MV-4-11 (cell line): ENCODE measurements at regions not wholly inside any gene's neighbourhood (a gene's known extent, or its start where the extent isn't known, plus 50 kb on each side); places are given as distances from the start of the nearest gene placed in this dataset.
"Not testable (repeated sequence)": the region's sequence is repeated elsewhere in the genome, so short reads cannot be mapped to it uniquely, and the experiment has no call there.

ENCODE experiments used
- DNase-seq: peaks from one replicate; lab custom pipeline; 2025; lab: John Stamatoyannopoulos, UW

DNA sequence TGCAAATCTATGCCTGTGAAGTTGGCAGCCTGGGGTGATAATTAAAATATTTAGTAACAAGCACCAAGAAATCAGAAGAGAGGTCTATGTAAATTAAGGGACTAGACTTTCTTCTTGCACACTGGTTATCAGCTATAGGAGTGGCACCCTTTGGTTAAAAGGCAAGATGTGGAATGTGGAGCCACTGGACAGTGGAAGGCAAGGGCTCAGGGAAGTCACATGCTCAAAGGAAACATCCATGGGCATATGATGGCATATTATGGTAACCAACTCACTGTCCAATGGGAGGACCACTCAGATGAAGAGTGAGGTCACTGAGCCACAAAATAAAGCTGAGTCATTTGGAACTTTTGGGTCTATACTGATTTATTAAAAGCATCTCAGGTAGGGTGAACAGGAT lies 165.6 kb upstream of the PRICKLE2 start:
- no peak for DNase-seq

DNA sequence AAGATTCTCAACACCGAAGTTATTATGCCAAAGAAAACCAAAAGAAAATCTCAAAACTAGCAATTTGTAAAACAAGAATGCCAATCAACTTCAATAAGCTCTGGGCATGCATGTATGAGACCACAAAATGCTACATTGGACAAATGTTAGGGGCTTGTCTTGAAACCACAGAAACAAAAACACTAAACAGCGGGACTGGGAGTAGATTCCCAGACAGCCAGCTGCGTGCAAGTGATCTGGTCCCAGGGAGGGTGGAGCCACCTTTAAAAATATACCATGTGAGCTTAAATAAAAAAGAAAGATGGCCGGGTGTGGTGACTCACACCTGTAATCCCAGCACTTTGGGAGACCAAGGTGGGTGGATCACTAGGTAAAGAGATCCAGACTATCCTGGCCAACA lies 163.6 kb upstream of the PRICKLE2 start:
- DNase-seq = no peak

DNA sequence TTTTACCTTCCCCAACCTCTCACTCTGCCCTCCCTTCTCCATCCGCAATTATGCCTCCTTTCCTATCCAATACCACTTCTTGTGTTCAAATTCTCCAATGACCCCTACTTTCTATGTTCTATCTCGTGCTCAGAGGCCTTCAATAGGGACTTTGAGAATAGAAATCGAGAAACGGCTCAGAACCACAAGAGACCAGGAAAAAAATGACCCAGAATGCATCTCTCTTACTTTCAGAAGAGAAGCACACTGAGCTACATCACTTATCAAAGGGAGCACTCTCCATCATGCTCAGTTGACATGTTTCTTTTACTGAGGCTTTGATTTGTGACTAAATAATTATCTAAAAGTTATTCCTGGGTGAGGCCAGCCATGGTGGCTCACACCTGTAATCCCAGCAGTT lies 162.4 kb upstream of the PRICKLE2 start:
- DNase-seq = no peak

DNA sequence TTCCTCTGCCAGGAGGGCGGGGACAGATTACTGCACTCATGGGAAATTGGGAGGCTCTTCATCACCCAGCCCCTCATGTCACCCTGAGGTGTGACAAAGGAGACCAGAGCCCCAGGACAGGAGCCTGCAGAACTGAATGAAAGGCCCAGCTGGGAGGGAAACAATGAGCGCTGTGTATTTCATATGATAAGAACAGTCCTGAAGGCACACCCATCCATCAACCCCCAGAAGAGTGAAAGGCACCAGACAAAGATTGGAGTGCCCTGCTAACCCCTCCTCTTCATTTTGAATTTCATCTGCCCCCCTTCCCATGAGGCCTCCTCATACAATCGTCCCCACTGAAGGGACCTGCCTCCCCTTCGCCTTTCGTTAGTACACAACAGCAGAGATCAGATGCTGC lies 160.0 kb upstream of the PRICKLE2 start:
- no peak for DNase-seq

DNA sequence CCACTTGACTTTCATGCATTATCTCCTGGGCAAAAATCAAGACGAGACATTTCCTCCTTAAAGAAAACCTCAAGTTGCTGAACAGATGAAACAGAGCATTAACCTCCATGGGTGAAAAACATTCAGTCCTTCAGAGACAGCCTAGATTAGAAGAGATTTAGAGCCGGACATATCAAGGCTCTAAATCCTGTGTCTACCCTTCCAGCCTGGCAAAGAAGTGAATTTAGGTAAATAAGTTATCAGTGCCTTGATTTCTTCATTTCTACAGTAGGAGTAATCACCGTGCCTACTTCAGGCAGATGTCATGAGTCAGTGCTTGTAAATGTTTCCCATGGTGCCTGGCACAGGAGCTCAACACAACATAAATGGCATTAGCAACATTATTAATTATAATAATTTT lies 159.3 kb upstream of the PRICKLE2 start:
- no peak for DNase-seq

DNA sequence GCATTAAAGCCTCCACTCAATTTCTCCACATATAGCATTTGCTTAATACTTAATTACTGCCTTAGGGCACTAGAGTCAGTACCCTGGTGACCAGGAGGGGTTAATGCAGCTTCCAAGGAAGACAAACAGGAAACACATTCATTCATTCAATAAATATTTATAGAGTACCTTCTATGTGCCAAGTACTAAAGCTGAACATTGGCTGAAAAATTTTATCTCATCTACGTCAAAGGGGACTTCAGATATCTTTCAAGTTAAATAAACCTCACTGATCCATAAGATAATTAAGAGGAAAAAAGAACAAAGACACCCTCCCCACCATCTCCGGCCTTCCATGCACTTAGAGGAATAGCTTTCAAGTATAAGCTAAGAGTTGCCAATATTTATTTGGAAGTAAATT lies 156.9 kb upstream of the PRICKLE2 start:
- no peak for DNase-seq

DNA sequence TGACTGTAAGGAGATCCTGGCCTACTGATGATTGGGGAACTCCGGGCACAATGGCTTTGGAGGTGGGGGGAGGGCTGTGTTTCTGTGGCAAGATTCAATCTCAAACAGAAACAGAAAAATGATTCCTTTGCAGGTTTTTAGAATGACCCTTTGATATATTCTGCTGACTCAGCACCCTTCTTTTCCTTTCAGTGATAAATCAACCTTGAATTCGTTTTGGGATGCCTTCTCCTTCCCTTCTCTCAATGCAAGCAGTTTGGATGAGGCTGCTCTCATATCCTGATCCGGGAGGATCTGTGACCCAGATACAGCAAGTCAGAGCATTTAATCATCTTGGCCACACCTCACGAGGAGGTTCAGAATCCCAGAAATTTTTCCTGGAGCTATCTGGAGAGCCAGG lies 156.1 kb upstream of the PRICKLE2 start:
- DNase-seq = no peak

DNA sequence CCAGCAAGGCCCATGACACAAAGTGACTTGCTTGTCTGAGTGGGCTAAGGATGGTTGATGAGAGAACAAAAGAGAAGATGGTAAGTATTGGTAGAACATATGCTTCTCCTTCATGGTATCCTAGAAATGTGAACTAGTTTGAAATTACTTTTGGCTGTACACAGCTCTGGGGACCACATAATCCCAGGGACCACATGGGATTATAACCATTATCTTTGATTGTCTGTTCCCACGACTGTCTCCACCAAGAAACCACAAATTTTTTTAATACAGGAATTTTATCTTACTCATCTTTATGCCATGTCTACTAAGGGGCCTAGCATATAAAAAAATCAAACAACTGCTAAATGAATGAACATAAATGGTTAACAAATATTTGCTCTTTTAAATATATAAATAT lies 155.3 kb upstream of the PRICKLE2 start:
- no peak for DNase-seq

DNA sequence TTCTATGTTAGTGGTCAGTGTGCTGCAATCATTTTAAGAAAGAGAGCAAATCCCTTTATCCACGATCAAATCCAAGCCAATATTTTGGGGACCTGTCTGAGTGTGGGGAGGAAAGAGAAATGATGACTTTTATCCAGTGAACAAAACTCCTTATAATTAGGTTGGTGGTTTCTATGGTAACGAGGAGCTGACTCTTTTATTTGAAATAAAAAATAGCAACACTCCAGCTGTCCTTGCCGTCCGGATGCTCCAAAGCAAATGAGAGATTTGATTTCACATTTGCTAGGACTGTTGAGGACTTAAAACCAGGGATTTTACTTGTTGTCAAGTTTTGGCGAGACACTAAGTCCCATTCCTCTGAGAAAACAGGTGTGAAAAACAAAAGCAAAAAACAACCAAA lies 154.0 kb upstream of the PRICKLE2 start:
- DNase-seq = no peak

DNA sequence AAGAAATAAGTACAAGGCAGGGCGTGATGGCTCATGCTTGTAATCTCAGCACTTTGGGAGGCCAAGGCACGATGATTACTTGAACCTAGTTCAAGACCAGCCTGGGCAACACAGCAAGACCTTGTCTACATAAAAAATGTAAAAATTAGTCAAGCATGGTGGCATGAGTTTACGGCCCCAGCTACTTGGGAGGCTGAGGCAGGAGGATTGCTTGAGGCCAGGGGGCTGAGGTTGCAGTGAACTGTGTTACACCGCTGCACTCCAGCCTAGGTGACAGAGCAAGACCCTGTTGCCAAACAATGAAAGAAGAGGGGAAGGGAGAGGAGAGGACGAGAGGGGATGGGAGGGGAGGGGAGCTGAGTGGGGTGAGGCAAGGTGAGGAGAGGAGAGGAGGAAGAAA lies 152.7 kb upstream of the PRICKLE2 start:
- DNase-seq = no peak

DNA sequence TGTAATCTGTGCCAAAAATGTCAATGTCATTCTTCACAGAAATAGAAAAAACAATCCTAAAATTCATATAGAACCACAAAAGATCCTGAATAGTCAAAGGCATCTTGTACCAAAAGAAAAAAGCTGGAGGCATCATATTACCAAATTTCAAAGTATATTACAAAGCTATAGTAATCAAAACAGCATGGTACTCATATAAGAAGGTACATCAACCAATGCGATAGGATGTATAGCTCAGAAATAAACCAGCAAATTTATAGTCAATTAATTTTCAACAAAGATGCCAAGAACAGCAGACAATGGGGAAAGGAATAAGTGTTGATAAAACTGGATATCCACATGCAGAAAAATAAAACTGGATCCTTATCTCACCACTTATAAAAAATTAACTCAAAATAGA lies 150.5 kb upstream of the PRICKLE2 start:
- DNase-seq = no peak

DNA sequence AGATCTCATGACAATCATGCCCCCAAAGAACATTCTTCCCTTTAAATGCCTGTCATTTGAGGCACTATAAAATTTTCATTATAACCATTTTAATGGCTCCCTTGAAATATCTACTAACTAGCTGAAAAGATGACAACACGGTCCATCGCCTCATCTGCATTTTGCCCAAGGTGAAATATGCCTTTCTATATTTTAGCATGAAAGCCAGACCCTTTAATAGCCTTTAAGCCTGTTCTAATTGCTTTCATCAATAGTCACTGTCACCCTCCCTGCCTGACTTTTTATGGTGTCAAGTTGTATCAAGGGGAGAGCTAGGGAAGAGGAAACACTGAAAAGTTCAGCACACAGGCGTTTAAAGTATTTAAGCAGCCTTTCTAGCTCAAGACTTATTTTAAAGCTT lies 144.1 kb upstream of the PRICKLE2 start:
- no peak for DNase-seq

DNA sequence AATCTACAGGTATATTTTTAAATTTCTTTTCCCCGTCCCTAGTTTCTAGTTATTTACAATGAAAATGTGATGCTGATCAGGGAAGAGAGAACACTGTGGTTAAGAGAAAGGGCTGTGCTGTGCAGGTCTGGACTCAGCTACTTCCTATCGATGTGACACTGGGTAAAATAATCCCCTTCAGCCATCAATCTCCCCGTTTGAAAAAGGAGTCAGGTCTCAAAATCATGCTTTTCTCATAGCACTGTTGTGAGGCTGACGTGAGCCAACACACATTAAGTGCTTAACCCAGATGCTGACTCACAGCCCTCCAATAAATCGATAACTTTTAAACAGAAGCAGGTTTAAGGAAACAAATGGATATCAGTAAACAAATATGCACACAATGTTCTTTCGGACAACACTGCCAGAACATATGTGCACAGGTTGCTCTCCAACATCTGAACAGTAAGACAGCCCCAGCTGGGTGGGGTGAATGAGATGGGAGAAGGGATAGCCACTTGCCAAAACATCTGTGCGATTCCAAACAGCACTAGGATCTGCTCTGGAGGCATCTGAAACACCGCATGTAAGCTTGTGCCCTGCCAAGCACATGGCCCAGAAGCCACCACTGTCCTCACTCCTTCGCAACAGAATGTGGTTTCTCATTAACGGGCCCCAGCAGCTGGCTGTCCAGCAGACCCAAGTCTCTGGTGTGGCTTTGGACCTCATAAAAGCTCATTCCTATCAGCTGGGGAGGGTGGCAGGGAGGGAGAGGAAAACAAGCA lies 143.2 kb upstream of the PRICKLE2 start:
- DNase-seq = no peak

DNA sequence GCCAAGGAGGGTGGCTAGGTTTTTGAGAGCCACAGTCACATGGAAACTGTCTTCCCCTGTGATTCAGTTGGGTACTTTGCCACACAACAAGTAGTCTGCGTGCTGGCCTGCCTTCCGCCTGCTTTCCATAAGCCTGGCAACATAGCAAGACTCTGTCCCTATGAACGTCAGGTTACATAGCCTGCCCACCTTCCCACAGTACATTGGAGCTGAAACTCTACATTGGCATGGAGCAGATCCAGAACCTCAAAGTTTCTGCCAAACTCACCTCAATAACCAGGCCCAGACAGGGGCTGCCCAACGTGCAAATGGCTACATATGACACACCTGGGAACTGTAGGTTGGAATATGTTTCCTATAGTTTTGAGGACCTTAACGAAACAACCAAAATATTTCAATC lies 140.6 kb upstream of the PRICKLE2 start:
- DNase-seq = no peak

DNA sequence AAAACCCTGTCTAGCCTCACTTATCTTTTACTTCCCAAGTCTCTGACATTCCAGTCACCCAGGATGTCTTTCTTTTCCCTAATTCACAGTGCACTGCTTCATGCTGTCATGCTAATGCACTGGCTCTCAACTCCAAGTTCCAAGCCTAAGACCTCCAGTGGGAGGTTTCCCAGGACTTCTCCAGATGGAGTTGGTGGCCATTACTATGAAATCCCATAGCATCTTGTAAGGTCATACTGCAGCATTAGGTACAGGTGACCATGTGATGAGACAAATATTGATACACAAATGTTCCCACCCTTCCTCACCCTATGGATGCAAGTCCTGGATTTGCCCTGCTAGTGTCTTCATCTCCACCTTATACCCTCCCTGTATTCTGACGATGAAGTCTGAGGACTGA lies 138.6 kb upstream of the PRICKLE2 start:
- DNase-seq = no peak

DNA sequence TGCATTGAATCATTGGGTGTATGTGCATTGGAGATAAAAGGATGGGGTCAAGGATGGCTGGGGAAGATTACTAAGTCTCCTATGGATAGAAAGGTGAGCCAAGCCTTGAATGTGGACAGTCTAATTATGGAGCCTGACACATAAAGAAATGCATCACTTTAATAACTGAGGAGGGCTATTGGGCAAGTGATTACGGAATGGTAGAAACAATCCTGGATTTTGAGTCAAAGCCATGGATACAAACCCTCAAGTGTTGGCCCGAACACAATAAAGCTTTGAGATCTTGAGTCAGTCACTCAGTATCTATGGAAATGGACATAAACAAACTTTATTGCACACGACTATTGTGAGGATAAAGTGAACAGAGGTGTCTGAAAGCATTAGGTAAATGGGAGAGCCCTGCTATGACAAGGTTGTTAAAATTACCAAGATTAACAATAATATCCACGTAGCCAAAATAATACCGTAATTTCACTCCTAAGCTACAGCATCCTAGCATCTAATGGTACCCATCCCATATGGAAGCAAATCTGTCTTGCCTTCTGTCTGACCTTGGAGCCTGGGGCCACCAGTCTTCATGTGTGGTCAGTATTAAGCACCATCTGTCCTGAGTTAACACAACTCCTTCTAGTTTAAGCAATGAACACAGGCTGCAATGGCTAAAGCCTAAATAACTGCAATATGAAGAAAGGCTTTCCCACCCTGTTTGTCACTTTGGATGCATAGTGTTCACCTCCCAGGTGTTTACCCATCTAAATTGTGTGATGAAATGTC lies 136.9 kb upstream of the PRICKLE2 start:
- DNase-seq = no peak

DNA sequence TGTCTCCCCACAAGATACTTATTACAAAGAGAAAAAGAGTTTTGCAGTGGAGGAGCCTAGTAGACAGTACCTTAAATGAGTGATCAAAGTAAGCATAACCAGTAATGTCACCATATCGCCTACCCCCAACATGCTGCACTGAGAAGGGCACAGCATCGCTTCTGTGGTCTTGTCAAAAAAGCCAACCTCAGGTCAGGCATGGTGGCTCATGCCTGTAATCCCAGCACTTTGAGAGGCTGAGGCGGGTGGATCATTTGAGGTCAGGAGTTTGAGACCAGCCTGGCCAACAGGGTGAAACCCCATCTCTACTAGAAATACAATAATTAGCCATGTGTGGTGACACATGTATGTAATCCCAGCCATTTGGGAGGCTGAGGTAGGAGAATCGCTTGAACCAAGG lies 135.8 kb upstream of the PRICKLE2 start:
- DNase-seq = not testable (repeated sequence)

DNA sequence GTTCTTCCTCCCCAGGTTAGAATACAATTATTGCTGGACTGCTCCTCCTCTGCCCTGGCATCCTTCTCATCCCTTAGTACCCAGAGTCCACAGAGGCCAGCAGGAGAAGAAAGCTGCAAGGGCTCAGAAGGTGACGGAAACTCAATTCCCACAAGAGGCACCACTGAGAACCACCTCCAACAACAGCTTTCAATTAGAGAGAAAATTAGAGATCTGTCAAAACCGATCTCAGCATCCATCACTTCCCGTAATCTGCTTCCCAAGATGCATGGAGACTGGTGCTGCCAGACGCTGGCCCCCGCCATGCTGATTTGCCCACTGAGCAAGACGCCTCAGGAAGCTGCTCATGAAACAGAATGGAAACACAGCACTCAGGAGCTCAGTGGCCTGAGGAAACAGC lies 135.0 kb upstream of the PRICKLE2 start:
- no peak for DNase-seq

DNA sequence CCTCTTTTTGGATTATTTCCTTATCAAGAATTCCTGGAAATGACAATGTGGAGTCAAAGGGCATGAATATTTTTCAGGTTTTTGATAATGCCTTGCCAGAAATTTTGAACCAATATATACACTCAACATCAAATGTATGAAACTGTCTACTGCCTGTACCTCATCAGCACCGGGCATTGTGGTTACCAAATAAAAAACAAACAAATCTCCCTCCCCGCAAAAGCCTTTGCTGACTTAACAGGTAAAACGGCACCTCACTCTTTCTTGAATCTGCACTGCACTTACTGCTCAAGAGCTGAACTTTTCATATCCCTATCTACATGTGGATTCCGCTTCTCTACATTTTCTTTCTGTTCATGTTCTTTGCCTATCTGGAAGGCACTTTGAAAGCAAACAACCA lies 134.5 kb upstream of the PRICKLE2 start:
- DNase-seq = no peak

DNA sequence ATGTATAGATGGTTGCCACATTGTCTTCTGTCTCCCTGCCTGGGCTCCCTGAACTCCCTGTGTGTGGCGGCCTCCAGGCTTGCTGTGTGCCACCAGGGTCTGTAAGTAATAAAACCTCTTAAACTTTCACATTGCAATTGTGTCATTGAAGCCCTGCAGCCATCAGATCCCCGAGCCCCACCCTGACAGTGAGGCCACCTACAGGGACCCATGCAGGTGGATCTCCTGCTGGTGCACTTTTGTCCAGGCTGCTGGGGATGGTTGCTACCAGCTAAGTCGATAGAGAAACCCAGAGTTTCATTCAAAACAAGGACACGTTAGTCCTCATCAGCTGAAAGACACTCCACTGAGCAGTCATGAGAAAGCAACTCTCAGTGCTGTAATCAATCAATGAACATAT lies 133.6 kb upstream of the PRICKLE2 start:
- no peak for DNase-seq

DNA sequence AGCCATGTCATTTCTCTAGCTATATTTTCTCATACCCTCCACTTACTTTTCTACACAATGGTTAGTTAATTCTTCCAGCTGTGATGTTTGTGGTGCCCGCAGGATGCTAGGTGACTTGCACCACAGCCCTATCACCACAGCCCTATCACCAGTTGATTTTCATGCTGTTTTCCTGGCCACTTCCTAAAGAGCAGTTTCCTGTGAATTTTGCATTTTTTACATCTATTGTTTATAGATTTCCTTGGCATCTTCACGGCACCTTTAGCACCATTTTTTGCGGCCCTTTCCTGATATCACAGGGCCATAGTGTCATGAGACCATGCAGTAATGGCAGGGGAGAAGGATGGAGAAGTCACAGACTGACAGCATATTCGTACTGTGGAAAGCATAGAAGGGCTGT lies 132.9 kb upstream of the PRICKLE2 start:
- no peak for DNase-seq

DNA sequence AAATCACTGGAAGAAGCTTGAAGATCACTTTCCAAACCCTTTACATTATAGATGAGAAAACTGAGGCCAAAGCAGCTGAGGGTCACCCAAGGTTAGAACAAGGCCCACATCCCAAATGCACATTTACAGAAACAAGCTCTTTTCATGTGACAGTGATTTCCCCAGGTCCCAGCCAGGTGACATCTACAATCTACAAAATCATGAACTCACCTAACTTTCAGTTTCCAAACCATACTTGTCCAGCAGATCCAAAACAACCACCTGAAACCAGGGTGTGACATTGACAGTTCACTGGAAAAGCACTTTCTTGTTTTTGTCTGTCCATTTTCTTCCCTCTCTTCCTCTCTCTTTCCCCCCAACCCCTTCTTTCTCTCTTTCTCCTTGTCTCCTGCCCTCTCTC lies 132.2 kb upstream of the PRICKLE2 start:
- no peak for DNase-seq

DNA sequence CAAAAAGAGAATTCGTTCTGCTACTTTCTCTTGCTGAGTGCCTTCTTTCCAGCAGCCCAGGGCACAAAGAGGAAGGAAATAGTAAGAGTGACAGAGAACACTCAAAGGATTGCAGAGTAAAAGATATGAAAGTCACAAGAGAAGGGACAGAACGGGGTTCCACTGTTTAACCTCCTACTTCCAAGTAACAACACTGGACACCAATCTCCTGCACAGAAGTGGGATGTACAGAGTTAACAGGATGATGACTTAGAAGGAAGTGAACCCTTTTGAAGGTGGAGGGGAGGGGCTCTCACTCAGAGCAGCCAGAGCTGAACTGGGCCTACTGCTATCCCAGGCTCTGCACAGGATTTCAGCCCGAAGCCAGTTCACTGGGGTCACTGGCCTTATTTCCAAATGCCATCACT lies 130.1 kb upstream of the PRICKLE2 start:
- DNase-seq = peak; percentile 61

DNA sequence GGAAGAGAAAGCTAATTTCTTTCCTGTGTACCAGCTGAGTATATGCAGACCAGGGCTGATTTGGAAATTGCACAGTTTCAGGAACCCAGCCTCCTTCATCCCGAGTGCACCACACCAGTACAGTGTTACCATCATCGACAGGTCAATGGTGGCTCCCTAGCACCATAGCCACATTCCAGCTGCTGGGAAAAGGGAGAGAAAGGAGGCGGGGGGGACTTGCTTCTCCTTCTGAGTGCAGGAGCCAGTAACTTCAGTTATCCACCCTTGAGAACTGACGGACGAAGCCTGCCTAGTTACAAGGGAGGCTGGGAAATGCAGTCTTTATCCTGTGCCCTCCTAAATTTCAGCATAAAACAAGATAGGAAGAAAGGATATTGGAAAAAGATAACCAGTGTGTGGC lies 129.7 kb upstream of the PRICKLE2 start:
- no peak for DNase-seq
